ENCODE measurements at regions not wholly inside any gene's neighbourhood (a gene's known extent, or its start where the extent isn't known, plus 50 kb on each side); places are given as distances from the start of the nearest gene placed in this dataset.

DNA sequence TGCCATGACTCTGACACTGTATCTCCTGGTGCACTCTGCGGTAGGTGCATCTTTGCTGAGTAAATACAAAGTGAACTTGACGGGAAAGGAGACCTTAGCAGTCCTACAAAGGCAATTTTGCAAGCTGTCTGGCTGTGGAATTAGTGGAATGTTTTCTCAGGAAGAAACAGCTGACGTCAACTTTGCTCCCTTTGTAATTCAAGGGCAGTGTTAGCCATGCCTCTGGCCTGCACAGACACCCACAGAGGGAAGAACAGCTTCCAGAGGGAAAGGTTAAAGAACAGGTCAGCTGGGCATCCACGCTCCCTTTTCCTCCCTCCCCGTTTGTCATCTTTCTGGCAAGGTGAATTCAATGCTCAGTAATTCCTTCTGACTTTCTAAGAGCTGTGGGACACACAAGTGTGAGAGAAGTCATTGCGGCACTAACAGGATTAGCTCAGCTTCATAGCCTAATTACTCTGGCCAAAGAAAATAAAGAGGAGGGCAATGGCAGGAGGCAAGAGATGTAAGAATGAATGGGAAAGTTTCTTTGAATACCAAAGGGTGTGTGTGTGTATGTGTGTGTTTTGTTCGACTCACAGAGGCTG, 476.9 kb upstream of the GOT2 start (continued):
- TF ChIP-seq, protein P1, sequence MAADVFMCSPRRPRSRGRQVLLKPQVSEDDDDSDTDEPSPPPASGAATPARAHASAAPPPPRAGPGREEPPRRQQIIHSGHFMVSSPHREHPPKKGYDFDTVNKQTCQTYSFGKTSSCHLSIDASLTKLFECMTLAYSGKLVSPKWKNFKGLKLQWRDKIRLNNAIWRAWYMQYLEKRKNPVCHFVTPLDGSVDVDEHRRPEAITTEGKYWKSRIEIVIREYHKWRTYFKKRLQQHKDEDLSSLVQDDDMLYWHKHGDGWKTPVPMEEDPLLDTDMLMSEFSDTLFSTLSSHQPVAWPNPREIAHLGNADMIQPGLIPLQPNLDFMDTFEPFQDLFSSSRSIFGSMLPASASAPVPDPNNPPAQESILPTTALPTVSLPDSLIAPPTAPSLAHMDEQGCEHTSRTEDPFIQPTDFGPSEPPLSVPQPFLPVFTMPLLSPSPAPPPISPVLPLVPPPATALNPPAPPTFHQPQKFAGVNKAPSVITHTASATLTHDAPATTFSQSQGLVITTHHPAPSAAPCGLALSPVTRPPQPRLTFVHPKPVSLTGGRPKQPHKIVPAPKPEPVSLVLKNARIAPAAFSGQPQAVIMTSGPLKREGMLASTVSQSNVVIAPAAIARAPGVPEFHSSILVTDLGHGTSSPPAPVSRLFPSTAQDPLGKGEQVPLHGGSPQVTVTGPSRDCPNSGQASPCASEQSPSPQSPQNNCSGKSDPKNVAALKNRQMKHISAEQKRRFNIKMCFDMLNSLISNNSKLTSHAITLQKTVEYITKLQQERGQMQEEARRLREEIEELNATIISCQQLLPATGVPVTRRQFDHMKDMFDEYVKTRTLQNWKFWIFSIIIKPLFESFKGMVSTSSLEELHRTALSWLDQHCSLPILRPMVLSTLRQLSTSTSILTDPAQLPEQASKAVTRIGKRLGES (CRISPR knock-in tag; IDR thresholded peaks at IDR 0.05; ENCODE audit: borderline replicate concordance), result no peak
- TF ChIP-seq PRMT3 (CRISPR knock-in tag; IDR thresholded peaks at IDR 0.05; ENCODE audit: borderline replicate concordance, low read depth) (no peak), SSRP1 (CRISPR knock-in tag; IDR thresholded peaks at IDR 0.05) (0 out of 2 replicates have a peak, but pooled peaks have one; percentile 25), ZSCAN12 (CRISPR knock-in tag; IDR thresholded peaks at IDR 0.05) (no peak), ISX (CRISPR knock-in tag; conservative IDR thresholded peaks at IDR 0.05) (no peak), ZFYVE20 (CRISPR knock-in tag; IDR thresholded peaks at IDR 0.05; ENCODE audit: borderline replicate concordance, low read depth) (no peak), SKI (IDR thresholded peaks at IDR 0.05; ENCODE audit: partially characterized antibody) (peak; percentile 98), NONO (IDR thresholded peaks at IDR 0.05) (no peak), NONO (CRISPR knock-in tag; conservative IDR thresholded peaks at IDR 0.05) (peak; percentile 70; the same call in 1 of the 2 replicates)
- TF ChIP-seq, protein P2, sequence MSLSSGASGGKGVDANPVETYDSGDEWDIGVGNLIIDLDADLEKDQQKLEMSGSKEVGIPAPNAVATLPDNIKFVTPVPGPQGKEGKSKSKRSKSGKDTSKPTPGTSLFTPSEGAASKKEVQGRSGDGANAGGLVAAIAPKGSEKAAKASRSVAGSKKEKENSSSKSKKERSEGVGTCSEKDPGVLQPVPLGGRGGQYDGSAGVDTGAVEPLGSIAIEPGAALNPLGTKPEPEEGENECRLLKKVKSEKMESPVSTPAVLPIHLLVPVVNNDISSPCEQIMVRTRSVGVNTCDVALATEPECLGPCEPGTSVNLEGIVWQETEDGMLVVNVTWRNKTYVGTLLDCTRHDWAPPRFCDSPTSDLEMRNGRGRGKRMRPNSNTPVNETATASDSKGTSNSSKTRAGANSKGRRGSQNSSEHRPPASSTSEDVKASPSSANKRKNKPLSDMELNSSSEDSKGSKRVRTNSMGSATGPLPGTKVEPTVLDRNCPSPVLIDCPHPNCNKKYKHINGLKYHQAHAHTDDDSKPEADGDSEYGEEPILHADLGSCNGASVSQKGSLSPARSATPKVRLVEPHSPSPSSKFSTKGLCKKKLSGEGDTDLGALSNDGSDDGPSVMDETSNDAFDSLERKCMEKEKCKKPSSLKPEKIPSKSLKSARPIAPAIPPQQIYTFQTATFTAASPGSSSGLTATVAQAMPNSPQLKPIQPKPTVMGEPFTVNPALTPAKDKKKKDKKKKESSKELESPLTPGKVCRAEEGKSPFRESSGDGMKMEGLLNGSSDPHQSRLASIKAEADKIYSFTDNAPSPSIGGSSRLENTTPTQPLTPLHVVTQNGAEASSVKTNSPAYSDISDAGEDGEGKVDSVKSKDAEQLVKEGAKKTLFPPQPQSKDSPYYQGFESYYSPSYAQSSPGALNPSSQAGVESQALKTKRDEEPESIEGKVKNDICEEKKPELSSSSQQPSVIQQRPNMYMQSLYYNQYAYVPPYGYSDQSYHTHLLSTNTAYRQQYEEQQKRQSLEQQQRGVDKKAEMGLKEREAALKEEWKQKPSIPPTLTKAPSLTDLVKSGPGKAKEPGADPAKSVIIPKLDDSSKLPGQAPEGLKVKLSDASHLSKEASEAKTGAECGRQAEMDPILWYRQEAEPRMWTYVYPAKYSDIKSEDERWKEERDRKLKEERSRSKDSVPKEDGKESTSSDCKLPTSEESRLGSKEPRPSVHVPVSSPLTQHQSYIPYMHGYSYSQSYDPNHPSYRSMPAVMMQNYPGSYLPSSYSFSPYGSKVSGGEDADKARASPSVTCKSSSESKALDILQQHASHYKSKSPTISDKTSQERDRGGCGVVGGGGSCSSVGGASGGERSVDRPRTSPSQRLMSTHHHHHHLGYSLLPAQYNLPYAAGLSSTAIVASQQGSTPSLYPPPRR (CRISPR knock-in tag; IDR thresholded peaks at IDR 0.05; ENCODE audit: borderline replicate concordance), result no peak; the same call in 1 of the 2 replicates
- TF ChIP-seq, protein P3, sequence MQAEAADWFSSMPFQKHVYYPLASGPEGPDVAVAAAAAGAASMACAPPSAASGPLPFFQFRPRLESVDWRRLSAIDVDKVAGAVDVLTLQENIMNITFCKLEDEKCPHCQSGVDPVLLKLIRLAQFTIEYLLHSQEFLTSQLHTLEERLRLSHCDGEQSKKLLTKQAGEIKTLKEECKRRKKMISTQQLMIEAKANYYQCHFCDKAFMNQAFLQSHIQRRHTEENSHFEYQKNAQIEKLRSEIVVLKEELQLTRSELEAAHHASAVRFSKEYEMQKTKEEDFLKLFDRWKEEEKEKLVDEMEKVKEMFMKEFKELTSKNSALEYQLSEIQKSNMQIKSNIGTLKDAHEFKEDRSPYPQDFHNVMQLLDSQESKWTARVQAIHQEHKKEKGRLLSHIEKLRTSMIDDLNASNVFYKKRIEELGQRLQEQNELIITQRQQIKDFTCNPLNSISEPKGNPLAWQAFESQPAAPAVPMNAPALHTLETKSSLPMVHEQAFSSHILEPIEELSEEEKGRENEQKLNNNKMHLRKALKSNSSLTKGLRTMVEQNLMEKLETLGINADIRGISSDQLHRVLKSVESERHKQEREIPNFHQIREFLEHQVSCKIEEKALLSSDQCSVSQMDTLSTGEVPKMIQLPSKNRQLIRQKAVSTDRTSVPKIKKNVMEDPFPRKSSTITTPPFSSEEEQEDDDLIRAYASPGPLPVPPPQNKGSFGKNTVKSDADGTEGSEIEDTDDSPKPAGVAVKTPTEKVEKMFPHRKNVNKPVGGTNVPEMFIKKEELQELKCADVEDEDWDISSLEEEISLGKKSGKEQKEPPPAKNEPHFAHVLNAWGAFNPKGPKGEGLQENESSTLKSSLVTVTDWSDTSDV (CRISPR knock-in tag; IDR thresholded peaks at IDR 0.05), result no peak
- TF ChIP-seq, protein P4, sequence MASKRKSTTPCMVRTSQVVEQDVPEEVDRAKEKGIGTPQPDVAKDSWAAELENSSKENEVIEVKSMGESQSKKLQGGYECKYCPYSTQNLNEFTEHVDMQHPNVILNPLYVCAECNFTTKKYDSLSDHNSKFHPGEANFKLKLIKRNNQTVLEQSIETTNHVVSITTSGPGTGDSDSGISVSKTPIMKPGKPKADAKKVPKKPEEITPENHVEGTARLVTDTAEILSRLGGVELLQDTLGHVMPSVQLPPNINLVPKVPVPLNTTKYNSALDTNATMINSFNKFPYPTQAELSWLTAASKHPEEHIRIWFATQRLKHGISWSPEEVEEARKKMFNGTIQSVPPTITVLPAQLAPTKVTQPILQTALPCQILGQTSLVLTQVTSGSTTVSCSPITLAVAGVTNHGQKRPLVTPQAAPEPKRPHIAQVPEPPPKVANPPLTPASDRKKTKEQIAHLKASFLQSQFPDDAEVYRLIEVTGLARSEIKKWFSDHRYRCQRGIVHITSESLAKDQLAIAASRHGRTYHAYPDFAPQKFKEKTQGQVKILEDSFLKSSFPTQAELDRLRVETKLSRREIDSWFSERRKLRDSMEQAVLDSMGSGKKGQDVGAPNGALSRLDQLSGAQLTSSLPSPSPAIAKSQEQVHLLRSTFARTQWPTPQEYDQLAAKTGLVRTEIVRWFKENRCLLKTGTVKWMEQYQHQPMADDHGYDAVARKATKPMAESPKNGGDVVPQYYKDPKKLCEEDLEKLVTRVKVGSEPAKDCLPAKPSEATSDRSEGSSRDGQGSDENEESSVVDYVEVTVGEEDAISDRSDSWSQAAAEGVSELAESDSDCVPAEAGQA (IDR thresholded peaks at IDR 0.05; ENCODE audit: low read depth), result no peak
- TF ChIP-seq, protein P4 (CRISPR knock-in tag; IDR thresholded peaks at IDR 0.05; ENCODE audit: borderline replicate concordance), result no peak

Data from HepG2 (cell line).